Fibroblast of peridontal ligament (primary cell): ENCODE measurements at regions not wholly inside any gene's neighbourhood (a gene's known extent, or its start where the extent isn't known, plus 50 kb on each side); places are given as distances from the start of the nearest gene placed in this dataset.
"Not testable (repeated sequence)": the region's sequence is repeated elsewhere in the genome, so short reads cannot be mapped to it uniquely, and the experiment has no call there.

Experiments
- DNase-seq: peaks from one replicate; pipeline ENCODE4 v3.0.0-alpha.2; 2010; ENCODE audit errors: extremely low read depth

- DNase-seq, result no peak
Observed at GRCh38 chr4:83213640-83214039, 71.0 kb downstream of the COQ2 start.

GRCh38 chr4:83212041-83212851 is 72.4 kb downstream of the COQ2 start:
- DNase-seq, result no peak

GRCh38 chr4:83209419-83209818 is 75.2 kb downstream of the COQ2 start:
- DNase-seq, result no peak

GRCh38 chr4:83208371-83209365 is 75.9 kb downstream of the COQ2 start:
- peak; percentile 34 for DNase-seq

- peak; percentile 52 for DNase-seq
Observed at GRCh38 chr4:83207497-83208101, 77.0 kb downstream of the COQ2 start.

- DNase-seq, result no peak
Observed at GRCh38 chr4:83205760-83206159, 78.8 kb downstream of the COQ2 start.

- no peak for DNase-seq
Observed at GRCh38 chr4:83204731-83205130, 79.9 kb downstream of the COQ2 start.

GRCh38 chr4:83201761-83202160 is 82.8 kb downstream of the COQ2 start:
- no peak for DNase-seq

- no peak for DNase-seq
Observed at GRCh38 chr4:83197555-83198235, 83.2 kb upstream of the PLAC8 start.

GRCh38 chr4:83196921-83197320 is 82.4 kb upstream of the PLAC8 start:
- no peak for DNase-seq

GRCh38 chr4:83195269-83195668 is 80.7 kb upstream of the PLAC8 start:
- no peak for DNase-seq

- not testable (repeated sequence) for DNase-seq
Observed at GRCh38 chr4:83194588-83194987, 80.1 kb upstream of the PLAC8 start.

GRCh38 chr4:83192634-83193033 is 78.1 kb upstream of the PLAC8 start:
- DNase-seq, result no peak

GRCh38 chr4:83191026-83191425 is 76.5 kb upstream of the PLAC8 start:
- no peak for DNase-seq

GRCh38 chr4:83189631-83190136 is 75.2 kb upstream of the PLAC8 start:
- DNase-seq, result no peak

- no peak for DNase-seq
Observed at GRCh38 chr4:83180431-83180968, 66.0 kb upstream of the PLAC8 start.

- no peak for DNase-seq
Observed at GRCh38 chr4:83179205-83179604, 64.7 kb upstream of the PLAC8 start.

GRCh38 chr4:83178029-83178428 is 63.5 kb upstream of the PLAC8 start:
- no peak for DNase-seq

GRCh38 chr4:83177182-83177581 is 62.7 kb upstream of the PLAC8 start:
- no peak for DNase-seq

GRCh38 chr4:83174844-83175414 is 60.4 kb upstream of the PLAC8 start:
- DNase-seq, result no peak

- DNase-seq, result no peak
Observed at GRCh38 chr4:83172371-83172770, 57.8 kb upstream of the PLAC8 start.
